GM12873 (cell line): ENCODE measurements at regions not wholly inside any gene's neighbourhood (a gene's known extent, or its start where the extent isn't known, plus 50 kb on each side); places are given as distances from the start of the nearest gene placed in this dataset.

Experiments used
- CTCF ChIP-seq: IDR thresholded peaks from 2 replicates; pipeline ENCODE4 v1.5.1; 2012; ENCODE audit warnings: low read depth, mild to moderate bottlenecking, moderate library complexity, low read length, control low read depth; ENCODE audit not compliant: insufficient read depth; ENCODE audit errors: missing control alignments

- no peak for TF ChIP-seq CTCF
Measured at GRCh38 chr6:44737341-44737740, 349.8 kb downstream of the CDC5L start.

GRCh38 chr6:44737829-44738528 lies 350.5 kb downstream of the CDC5L start:
- TF ChIP-seq CTCF: no peak

- TF ChIP-seq CTCF: no peak
Measured at GRCh38 chr6:44738601-44739146, 351.2 kb downstream of the CDC5L start.

GRCh38 chr6:44739181-44739580 lies 351.7 kb downstream of the CDC5L start:
- no peak for TF ChIP-seq CTCF

- no peak for TF ChIP-seq CTCF
Measured at GRCh38 chr6:44740566-44741120, 353.1 kb downstream of the CDC5L start.

- no peak for TF ChIP-seq CTCF
Measured at GRCh38 chr6:44742201-44742600, 354.7 kb downstream of the CDC5L start.

GRCh38 chr6:44742828-44743372 lies 355.4 kb downstream of the CDC5L start:
- TF ChIP-seq CTCF: no peak
